PC-3 (cell line): ENCODE measurements at regions not wholly inside any gene's neighbourhood (a gene's known extent, or its start where the extent isn't known, plus 50 kb on each side); places are given as distances from the start of the nearest gene placed in this dataset.

Experiments
- EZH2 ChIP-seq: fragments of 300-600 bp; sonication (generic); IDR thresholded peaks from one replicate; pipeline ENCODE4 v1.6.1; 2017; ENCODE audit warnings: antibody characterized with exemption, mild to moderate bottlenecking, low read length; ENCODE audit not compliant: unreplicated experiment
- TF ChIP-seq, protein P1 (sequence below): fragments of 300-600 bp; sonication (generic); conservative IDR thresholded peaks from 2 replicates; pipeline ENCODE4 v1.5.1; 2017; ENCODE audit warnings: antibody characterized with exemption, low read depth, mild to moderate bottlenecking, low read length

DNA sequence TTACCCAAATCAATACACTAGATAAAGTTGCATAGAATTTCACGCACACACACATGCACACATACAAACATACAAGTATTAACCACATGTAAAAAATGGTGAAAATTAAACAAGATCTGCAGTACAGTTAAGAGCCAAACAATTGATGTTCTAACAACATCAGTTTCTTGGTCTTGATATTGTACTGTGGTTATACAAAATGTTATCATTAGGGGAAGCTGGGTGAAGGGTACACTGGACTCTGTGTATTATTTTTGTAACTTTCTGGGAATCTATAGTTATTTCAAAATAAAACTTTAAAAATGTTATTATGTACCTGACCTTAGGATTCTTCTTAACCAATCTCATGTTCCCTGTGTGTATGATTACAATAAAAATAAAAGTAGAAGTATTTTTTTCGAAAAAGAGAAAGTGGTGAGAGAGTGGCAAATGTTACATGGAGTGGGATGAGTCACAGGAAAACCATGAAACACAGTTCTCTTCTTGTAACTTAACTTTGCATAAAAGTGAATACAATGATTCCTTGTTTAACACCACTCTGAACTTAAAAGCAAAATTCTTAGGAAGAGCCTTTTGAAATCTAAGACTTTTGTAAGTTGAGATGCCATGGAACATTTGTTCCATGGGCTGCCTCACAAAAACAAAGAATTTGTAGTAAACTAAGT lies 101.6 kb upstream of the RUNX1 start:
- TF ChIP-seq, protein P1, sequence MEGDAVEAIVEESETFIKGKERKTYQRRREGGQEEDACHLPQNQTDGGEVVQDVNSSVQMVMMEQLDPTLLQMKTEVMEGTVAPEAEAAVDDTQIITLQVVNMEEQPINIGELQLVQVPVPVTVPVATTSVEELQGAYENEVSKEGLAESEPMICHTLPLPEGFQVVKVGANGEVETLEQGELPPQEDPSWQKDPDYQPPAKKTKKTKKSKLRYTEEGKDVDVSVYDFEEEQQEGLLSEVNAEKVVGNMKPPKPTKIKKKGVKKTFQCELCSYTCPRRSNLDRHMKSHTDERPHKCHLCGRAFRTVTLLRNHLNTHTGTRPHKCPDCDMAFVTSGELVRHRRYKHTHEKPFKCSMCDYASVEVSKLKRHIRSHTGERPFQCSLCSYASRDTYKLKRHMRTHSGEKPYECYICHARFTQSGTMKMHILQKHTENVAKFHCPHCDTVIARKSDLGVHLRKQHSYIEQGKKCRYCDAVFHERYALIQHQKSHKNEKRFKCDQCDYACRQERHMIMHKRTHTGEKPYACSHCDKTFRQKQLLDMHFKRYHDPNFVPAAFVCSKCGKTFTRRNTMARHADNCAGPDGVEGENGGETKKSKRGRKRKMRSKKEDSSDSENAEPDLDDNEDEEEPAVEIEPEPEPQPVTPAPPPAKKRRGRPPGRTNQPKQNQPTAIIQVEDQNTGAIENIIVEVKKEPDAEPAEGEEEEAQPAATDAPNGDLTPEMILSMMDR: no peak
- TF ChIP-seq EZH2: no peak
